Keratinocyte (primary cell): ENCODE measurements at regions not wholly inside any gene's neighbourhood (a gene's known extent, or its start where the extent isn't known, plus 50 kb on each side); places are given as distances from the start of the nearest gene placed in this dataset.

Experiments used
- DNase-seq: peaks from one replicate; pipeline ENCODE4 v3.0.0-alpha.2; 2011; ENCODE audit warnings: low read depth, missing footprints, low spot score
- FAIRE-seq: peaks from 2 replicates; lab custom pipeline; 2011; peaks lifted over from hg19 to GRCh38; lab: Jason Lieb, UNC
- H2AFZ ChIP-seq: 2 replicates; pipeline ENCODE4 v1.6.0; 2012; ENCODE audit warnings: low read length, control low read depth, inconsistent platforms; ENCODE audit not compliant: control insufficient read depth
- H3K27ac ChIP-seq: 2 replicates; pipeline ENCODE4 v1.5.1; 2011; ENCODE audit warnings: low read length; ENCODE audit not compliant: control insufficient read depth, insufficient read depth
- H3K27me3 ChIP-seq: 3 replicates; pipeline ENCODE4 v1.6.0; 2011; ENCODE audit warnings: low read length; ENCODE audit not compliant: control insufficient read depth, insufficient read depth; ENCODE audit errors: extremely low read depth
- H3K36me3 ChIP-seq, 2 experiments: 2 replicates in 1 of 2; 3 replicates in 1 of 2; pipeline ENCODE4 v1.5.1; 2011; ENCODE audit warnings: low read length in 2 of 2, mild to moderate bottlenecking in 1 of 2; ENCODE audit not compliant: control insufficient read depth in 2 of 2, insufficient read depth in 2 of 2; ENCODE audit errors: extremely low read depth in 1 of 2
- H3K4me1 ChIP-seq: 3 replicates; pipeline ENCODE4 v1.5.1; 2011; ENCODE audit warnings: low read length; ENCODE audit not compliant: control insufficient read depth, insufficient read depth; ENCODE audit errors: extremely low read depth
- H3K4me2 ChIP-seq: 3 replicates; pipeline ENCODE4 v1.6.0; 2011; ENCODE audit warnings: low read depth, low read length; ENCODE audit not compliant: control insufficient read depth, insufficient read depth; ENCODE audit errors: extremely low read depth
- H3K4me3 ChIP-seq, 3 experiments: fragments of 200-600 bp in 1 of 3; sonication (generic) in 1 of 3; 2 replicates in 2 of 3; 3 replicates in 1 of 3; pipeline ENCODE4 v1.5.1; 2011 to 2016; ENCODE audit warnings: low read length in 3 of 3, mild to moderate bottlenecking in 3 of 3, control low read depth in 2 of 3, inconsistent platforms in 1 of 3, low read depth in 1 of 3, mixed read lengths in 1 of 3, mixed run types in 1 of 3, moderate library complexity in 1 of 3; ENCODE audit not compliant: control insufficient read depth in 2 of 3, insufficient read depth in 2 of 3; ENCODE audit errors: extremely low read depth in 1 of 3
- H3K79me2 ChIP-seq: 2 replicates; pipeline ENCODE4 v1.6.0; 2012; ENCODE audit warnings: low read length; ENCODE audit not compliant: control insufficient read depth, insufficient read depth
- H3K9ac ChIP-seq: 3 replicates; pipeline ENCODE4 v1.6.0; 2011; ENCODE audit warnings: low read length; ENCODE audit not compliant: control insufficient read depth, insufficient read depth; ENCODE audit errors: extremely low read depth
- H3K9me1 ChIP-seq: 3 replicates; pipeline ENCODE4 v1.6.0; 2011; ENCODE audit warnings: low read length; ENCODE audit not compliant: control insufficient read depth, insufficient read depth; ENCODE audit errors: extremely low read depth
- H3K9me3 ChIP-seq: 2 replicates; pipeline ENCODE4 v1.5.1; 2012; ENCODE audit warnings: low read depth, low read length; ENCODE audit not compliant: control insufficient read depth
- H4K20me1 ChIP-seq: 3 replicates; pipeline ENCODE4 v1.6.0; 2011; ENCODE audit warnings: low read length; ENCODE audit not compliant: control insufficient read depth, insufficient read depth; ENCODE audit errors: extremely low read depth
- CTCF ChIP-seq, 3 experiments: IDR thresholded peaks in 1 of 3; conservative IDR thresholded peaks in 1 of 3; optimal IDR thresholded peaks in 1 of 3; 2 replicates in 2 of 3; 3 replicates in 1 of 3; pipeline versions ENCODE3 to v1.5.1; 2011; ENCODE audit warnings: low read length in 3 of 3, mild to moderate bottlenecking in 3 of 3, moderate library complexity in 2 of 3, control low read depth in 1 of 3, inconsistent platforms in 1 of 3; ENCODE audit not compliant: insufficient read depth in 2 of 3; ENCODE audit errors: extremely low read depth in 1 of 3
- EZH2 ChIP-seq: IDR thresholded peaks from one replicate; pipeline ENCODE4 v1.6.1; 2012; ENCODE audit warnings: inconsistent platforms, mild to moderate bottlenecking, low read length, moderate library complexity
- dilution Hi-C: fragments of 300-500 bp; cut with MboI; formaldehyde crosslinking; loops from one replicate; pipeline ENCODE4 v1.7.0; 2020; ENCODE audit warnings: low sequenced_read_pairs; ENCODE audit not compliant: extremely low pct_ligation_motif_present

- no peaks in the 10 kb centered on the region for H3K9me3 ChIP-seq
- no peaks in the 10 kb centered on the region for H3K27me3 ChIP-seq
- H3K9me1 ChIP-seq, result no peaks in the 10 kb centered on the region
- H3K79me2 ChIP-seq, result no peaks in the 10 kb centered on the region
- H3K36me3 ChIP-seq, result no peaks in the 10 kb centered on the region
- dilution Hi-C loops, result no loop called here
- DNase-seq (no peak), FAIRE-seq (no peak)
- no peak overlapping the region for H3K4me3 ChIP-seq
- no peak overlapping the region for H3K27ac ChIP-seq
- no peak overlapping the region for H3K4me2 ChIP-seq
- no peak overlapping the region for H3K9ac ChIP-seq
- no peaks in the 10 kb centered on the region for H4K20me1 ChIP-seq
- H2AFZ ChIP-seq, result no peak overlapping the region
- TF ChIP-seq EZH2 (no peak), CTCF (optimal IDR thresholded peaks at IDR 0.05 in 1 of 3, IDR thresholded peaks at IDR 0.05 in 1 of 3, conservative IDR thresholded peaks at IDR 0.05 in 1 of 3; ENCODE audit: extremely low read depth in 1 of 3, insufficient read depth in 2 of 3, low read length in 3 of 3) (no peak)
- H3K4me1 ChIP-seq, result no peaks in the 10 kb centered on the region
Measured at GRCh38 chr11:38176686-38177322, 1578.8 kb upstream of the RAG2 start.

- no peaks in the 10 kb centered on the region for H3K9me1 ChIP-seq
- H3K27me3 ChIP-seq, result no peaks in the 10 kb centered on the region
- no peaks in the 10 kb centered on the region for H3K79me2 ChIP-seq
- H3K36me3 ChIP-seq, result no peaks in the 10 kb centered on the region
- TF ChIP-seq EZH2, result no peak
- TF ChIP-seq CTCF (optimal IDR thresholded peaks at IDR 0.05 in 1 of 3, IDR thresholded peaks at IDR 0.05 in 1 of 3, conservative IDR thresholded peaks at IDR 0.05 in 1 of 3; ENCODE audit: extremely low read depth in 1 of 3, insufficient read depth in 2 of 3, low read length in 3 of 3), result no peak
- no peak overlapping the region for H3K9ac ChIP-seq
- dilution Hi-C loops, result no loop called here
- DNase-seq (no peak), FAIRE-seq (no peak)
- no peaks in the 10 kb centered on the region for H4K20me1 ChIP-seq
- H3K9me3 ChIP-seq, result no peaks in the 10 kb centered on the region
- H3K4me1 ChIP-seq, result peaks cover 5% of the 10 kb centered on the region
- no peak overlapping the region for H3K4me2 ChIP-seq
- no peak overlapping the region for H3K27ac ChIP-seq
- H2AFZ ChIP-seq, result no peak overlapping the region
- H3K4me3 ChIP-seq, result no peak overlapping the region
Measured at GRCh38 chr11:38173676-38174075, 1575.6 kb upstream of the RAG2 start.
